NCI-H526 (cell line): ENCODE measurements at regions not wholly inside any gene's neighbourhood (a gene's known extent, or its start where the extent isn't known, plus 50 kb on each side); places are given as distances from the start of the nearest gene placed in this dataset.
A peak's percentile ranks its signal among the peaks of the same experiment; 100 is the strongest.
"Not testable (repeated sequence)": the region's sequence is repeated elsewhere in the genome, so short reads cannot be mapped to it uniquely, and the experiment has no call there.

ENCODE experiments used
- DNase-seq, 2 experiments: peaks; one replicate each; lab custom pipeline; 2025; lab: John Stamatoyannopoulos, UW

DNA sequence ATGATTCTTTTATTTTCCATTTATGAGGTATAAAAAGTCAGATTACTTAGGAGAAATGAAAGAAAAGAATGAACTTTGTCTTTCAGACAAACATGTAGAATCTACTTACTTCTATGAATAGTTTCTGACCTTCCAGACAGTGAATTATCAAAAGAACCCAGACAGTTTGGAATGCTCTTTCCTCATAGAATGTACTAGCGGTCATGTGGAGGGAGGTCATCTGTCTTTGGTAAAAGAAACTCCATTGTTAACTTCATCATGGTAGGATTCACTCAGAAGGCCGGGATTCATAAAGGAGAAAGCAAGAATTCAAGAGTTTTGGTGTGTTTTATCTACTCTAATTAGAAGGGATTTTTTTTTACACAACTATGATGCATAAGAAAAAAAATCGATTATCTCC lies 144.8 kb upstream of the ZNF804B start:
- no peak for DNase-seq

- DNase-seq, result no peak
These were observed 148.6 kb upstream of the ZNF804B start for GRCh38 chr7:88610942-88611341.

GRCh38 chr7:88600695-88601094 lies 158.8 kb upstream of the ZNF804B start:
- DNase-seq, result no peak

- DNase-seq, result no peak
These were observed 160.0 kb upstream of the ZNF804B start for GRCh38 chr7:88599528-88599927.

GRCh38 chr7:88597941-88598425 lies 161.5 kb upstream of the ZNF804B start:
- DNase-seq, result no peak

GRCh38 chr7:88590963-88591362 lies 168.5 kb upstream of the ZNF804B start:
- DNase-seq, result no peak

- no peak for DNase-seq
These were observed 169.6 kb upstream of the ZNF804B start for GRCh38 chr7:88589927-88590326.

GRCh38 chr7:88586890-88587289 lies 172.6 kb upstream of the ZNF804B start:
- no peak for DNase-seq

DNA sequence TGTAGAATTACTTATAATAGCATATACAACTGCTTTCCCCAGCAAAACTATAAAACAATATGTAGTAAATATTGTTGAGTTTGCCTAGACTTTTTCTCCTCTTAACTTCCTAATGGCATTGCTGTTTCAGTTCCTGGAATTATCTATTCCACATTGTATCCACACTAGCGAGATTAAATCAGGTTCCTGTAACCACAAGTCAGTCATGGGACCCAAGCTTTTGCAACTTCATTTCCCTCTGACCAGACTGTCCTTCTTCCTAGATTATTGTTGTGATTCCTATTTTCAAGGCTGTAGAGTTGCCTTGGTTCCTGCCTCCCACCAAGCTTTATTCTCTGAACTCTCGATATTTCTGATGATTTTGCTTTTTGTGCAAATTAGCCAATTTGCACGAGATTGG lies 173.3 kb upstream of the ZNF804B start:
- DNase-seq, result no peak

DNA sequence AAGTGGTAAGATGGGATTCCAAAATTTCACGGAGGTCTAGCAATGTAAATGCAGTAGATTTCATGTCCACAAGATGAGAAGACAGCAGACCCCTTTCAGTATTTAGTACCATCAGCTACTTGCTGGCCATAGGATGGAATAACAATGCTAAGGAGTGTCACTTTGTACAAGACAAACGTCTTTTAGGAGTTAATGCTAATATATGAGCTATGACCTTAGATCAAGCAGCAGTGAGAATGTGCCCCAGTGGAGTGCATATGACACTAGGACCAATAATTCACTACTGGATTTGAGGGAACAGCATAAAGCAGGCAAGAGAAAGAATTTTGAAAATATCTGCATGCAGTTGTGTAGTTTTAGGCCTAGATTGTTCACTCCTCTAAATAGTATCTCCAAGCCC lies 182.8 kb upstream of the ZNF804B start:
- no peak for DNase-seq

DNA sequence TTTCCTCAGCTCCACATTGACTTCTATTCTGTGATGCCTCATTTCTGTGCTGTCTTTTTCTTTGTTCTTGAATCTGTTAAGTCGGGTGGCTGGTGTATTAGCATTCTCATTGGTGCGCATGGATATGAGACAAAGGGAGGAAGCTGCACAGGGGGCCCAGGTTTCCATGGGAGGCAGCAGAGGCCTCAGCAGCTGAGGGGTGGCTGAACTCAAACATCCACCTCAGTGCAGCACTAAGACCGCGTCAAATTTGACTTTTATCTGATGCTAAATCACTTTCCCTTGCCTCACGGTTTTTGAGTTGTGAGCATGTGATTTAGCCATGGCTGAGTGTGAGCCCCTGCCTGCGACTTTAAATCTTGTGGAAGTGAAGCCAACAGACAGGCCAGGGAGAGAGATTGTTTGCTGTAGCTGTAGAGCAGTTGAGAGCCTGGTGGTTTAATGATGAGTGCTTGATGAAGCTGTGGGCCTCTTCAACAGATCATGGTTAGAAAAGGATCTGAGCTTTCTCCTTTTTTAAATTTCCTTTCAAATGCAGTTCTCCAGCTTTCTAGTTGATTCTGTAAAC lies 193.3 kb upstream of the ZNF804B start:
- DNase-seq, result no peak

DNA sequence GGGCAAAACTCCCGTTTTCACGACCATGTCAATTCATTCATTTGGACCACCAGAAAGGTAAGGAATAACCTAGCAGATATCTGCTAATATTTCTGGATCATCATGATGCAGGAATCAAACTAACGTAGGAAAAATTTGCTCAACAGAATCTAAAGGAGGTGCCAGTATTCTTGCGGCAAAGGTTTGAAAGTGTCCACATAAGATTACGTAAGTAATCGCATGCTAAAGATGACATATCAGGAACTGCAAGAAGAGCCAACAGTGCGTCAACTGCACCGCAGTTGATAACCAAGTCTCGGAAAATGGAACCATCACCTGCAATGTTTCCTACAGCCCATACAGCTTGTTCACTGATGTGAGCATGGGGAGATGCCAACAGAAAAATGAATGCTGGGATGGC lies 194.1 kb upstream of the ZNF804B start:
- DNase-seq, result no peak

DNA sequence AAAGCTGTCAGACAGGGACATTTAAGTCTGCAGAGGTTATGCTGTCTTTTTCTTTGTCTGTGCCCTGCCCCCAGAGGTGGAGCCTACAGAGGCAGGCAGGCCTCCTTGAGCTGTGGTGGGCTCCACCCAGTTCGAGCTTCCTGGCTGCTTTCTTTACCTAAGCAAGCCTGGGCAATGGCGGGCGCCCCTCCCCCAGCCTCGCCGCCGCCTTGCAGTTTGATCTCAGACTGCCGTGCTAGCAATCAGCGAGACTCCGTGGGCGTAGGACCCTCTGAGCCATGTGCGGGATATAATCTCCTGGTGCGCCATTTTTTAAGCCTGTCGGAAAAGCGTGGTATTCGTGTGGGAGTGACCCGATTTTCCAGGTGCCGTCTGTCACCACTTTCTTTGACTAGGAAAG lies 203.1 kb upstream of the ZNF804B start:
- not testable (repeated sequence) for DNase-seq

- not testable (repeated sequence) for DNase-seq
These were observed 204.7 kb upstream of the ZNF804B start for GRCh38 chr7:88554847-88555246.

- no peak for DNase-seq
These were observed 211.1 kb upstream of the ZNF804B start for GRCh38 chr7:88548399-88548798.

DNA sequence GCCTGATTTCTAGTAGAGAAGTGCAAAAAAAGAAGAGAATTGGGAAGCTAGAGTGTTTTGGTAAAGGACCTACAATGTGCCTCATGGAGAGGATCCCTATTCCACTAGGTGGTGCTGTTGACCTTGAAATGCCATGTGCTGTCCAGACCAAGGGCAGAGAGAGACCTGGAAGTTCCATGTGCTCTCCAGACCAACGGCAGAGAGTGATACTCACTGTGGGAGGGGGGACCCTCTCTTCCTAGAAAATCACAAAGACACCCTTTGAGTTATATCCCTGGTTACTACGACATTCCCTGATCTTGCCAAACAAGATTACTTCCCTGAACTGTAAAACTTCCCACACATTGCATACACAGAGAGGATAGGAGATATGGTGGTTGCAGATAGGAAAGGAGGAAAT lies 212.7 kb upstream of the ZNF804B start:
- peak; percentile 41 to 63 for DNase-seq

DNA sequence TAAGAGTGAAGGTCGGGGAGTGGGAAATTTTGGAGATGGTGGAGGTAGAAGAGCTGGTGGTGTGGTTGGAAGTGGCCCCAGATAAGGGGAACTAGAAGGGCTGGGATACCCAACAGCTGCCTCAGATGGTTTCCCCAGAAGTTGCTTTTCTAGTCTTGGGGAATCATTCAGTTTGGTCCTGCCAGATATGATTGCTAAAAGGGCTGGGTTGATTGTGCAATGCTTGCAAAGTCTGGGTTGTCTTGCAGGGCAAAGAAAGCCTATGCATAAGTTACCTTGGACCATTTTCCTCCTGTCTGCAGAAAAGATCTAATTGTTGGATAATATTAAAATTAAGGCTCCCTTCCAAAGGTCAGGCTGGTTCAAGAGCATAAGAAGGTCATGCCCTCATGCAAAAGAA lies 213.8 kb upstream of the ZNF804B start:
- no peak for DNase-seq

DNA sequence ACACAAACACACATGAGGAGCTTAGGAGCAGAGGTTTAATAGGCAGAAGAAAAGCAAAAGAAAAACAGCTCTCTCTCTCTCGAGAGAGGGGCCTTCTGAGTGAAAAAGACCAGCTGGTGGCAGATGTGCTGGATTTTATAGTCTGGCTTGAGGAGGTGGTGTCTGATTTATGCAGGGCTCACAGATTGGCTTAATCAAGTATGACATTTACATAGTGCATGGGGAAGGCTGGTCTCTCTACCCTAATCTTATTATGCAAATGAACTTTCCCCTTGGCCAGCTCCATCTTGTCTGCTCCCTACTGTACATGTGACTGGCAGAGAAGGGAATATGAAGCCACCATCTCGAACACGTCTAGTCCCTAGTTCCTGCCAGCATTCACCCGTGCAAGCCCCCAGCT lies 219.5 kb upstream of the ZNF804B start:
- peak in 1 of 2 experiments; percentile 25 for DNase-seq

- no peak for DNase-seq
These were observed 220.0 kb upstream of the ZNF804B start for GRCh38 chr7:88539518-88539917.

DNA sequence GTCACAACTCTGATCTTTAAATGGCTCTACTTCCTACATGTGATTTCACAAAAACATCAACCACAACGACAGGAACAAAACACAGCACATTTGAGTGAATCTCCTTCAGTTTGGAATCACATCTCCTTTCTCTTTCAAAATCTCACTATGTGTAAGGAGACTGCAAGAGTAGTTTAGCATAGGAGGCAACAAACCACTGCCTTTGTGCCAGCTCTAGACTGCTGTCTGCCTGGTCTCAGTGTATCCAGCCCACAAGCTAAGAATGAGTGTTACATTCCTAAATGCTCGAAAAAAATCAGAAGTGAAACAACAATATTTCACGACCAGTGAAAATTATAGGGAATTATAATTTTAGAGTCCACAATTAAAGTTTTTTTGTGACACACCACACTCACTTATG lies 217.0 kb upstream of the STEAP4 start:
- DNase-seq, result no peak

GRCh38 chr7:88522771-88523293 lies 216.1 kb upstream of the STEAP4 start:
- no peak for DNase-seq

- no peak for DNase-seq
These were observed 209.7 kb upstream of the STEAP4 start for GRCh38 chr7:88516429-88516828.

GRCh38 chr7:88515301-88515700 lies 208.6 kb upstream of the STEAP4 start:
- no peak for DNase-seq

DNA sequence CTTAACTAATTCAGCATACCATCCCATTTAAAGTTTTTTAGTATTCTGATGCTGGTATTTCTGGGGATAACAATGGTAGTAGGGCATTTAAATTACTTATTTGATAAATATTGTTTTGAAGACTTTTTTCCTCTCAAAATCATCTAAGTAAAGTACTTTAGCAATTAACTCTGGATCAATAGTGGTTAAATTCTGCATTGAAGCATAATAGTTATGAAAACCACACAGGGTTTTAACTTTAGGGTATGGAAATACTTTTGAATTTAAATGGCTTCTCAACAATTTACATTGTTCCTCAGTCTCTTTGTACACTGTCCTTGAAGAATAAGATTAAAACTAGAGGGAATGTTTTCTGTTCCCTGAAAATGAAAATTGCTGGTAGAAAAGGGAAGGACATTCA lies 202.6 kb upstream of the STEAP4 start:
- no peak for DNase-seq
